ENCODE measurements at regions not wholly inside any gene's neighbourhood (a gene's known extent, or its start where the extent isn't known, plus 50 kb on each side); places are given as distances from the start of the nearest gene placed in this dataset.

GRCh38 chr20:58071298-58071697 lies 157.2 kb downstream of the ANKRD60 start:
- peaks cover 25% of the 10 kb centered on the region for H3K27me3 ChIP-seq (ENCODE audit: control insufficient read depth, insufficient read depth, low read length)
- no peak overlapping the region for H3K4me2 ChIP-seq (ENCODE audit: low read length)
- H3K4me1 ChIP-seq (ENCODE audit: control insufficient read depth, insufficient read depth, low read length): peaks cover 9% of the 10 kb centered on the region
- H3K9me3 ChIP-seq (replicated peaks; ENCODE audit: low read length): no peaks in the 10 kb centered on the region
- no peak overlapping the region for H3K9ac ChIP-seq (ENCODE audit: low read depth, low read length)
- H3K4me3 ChIP-seq (ENCODE audit: low read length): no peak overlapping the region
- no peaks in the 10 kb centered on the region for H3K36me3 ChIP-seq (ENCODE audit: insufficient read depth, low read length)

- Histone ChIP-seq H3K9me3 (replicated peaks; ENCODE audit: low read length) (no peaks in the 10 kb centered on the region), H3K27me3 (ENCODE audit: control insufficient read depth, insufficient read depth, low read length) (peaks cover 23% of the 10 kb centered on the region), H3K9ac (ENCODE audit: low read depth, low read length) (no peak overlapping the region), H3K4me3 (ENCODE audit: low read length) (no peak overlapping the region), H3K4me2 (ENCODE audit: low read length) (no peak overlapping the region), H3K36me3 (ENCODE audit: insufficient read depth, low read length) (no peaks in the 10 kb centered on the region), H3K4me1 (ENCODE audit: control insufficient read depth, insufficient read depth, low read length) (peaks cover 9% of the 10 kb centered on the region)
Measured at GRCh38 chr20:58070664-58071196, 157.7 kb downstream of the ANKRD60 start.

- H3K27me3 ChIP-seq (ENCODE audit: control insufficient read depth, insufficient read depth, low read length): peaks cover 30% of the 10 kb centered on the region
- H3K4me2 ChIP-seq (ENCODE audit: low read length): no peak overlapping the region
- H3K9ac ChIP-seq (ENCODE audit: low read depth, low read length): no peak overlapping the region
- no peaks in the 10 kb centered on the region for H3K36me3 ChIP-seq (ENCODE audit: insufficient read depth, low read length)
- no peak overlapping the region for H3K4me3 ChIP-seq (ENCODE audit: low read length)
- peaks cover 9% of the 10 kb centered on the region for H3K4me1 ChIP-seq (ENCODE audit: control insufficient read depth, insufficient read depth, low read length)
- no peaks in the 10 kb centered on the region for H3K9me3 ChIP-seq (replicated peaks; ENCODE audit: low read length)
Measured at GRCh38 chr20:58069796-58070663, 158.4 kb downstream of the ANKRD60 start.

- Histone ChIP-seq H3K36me3 (ENCODE audit: insufficient read depth, low read length) (no peaks in the 10 kb centered on the region), H3K4me1 (ENCODE audit: control insufficient read depth, insufficient read depth, low read length) (peaks cover 3% of the 10 kb centered on the region), H3K9me3 (replicated peaks; ENCODE audit: low read length) (no peaks in the 10 kb centered on the region), H3K4me3 (ENCODE audit: low read length) (no peak overlapping the region), H3K4me2 (ENCODE audit: low read length) (no peak overlapping the region), H3K27me3 (ENCODE audit: control insufficient read depth, insufficient read depth, low read length) (peaks cover 35% of the 10 kb centered on the region), H3K9ac (ENCODE audit: low read depth, low read length) (no peak overlapping the region)
Measured at GRCh38 chr20:58069207-58069606, 159.2 kb downstream of the ANKRD60 start.

GRCh38 chr20:58065508-58066361 lies 162.7 kb downstream of the ANKRD60 start:
- H3K4me1 ChIP-seq (ENCODE audit: control insufficient read depth, insufficient read depth, low read length): no peaks in the 10 kb centered on the region
- no peaks in the 10 kb centered on the region for H3K36me3 ChIP-seq (ENCODE audit: insufficient read depth, low read length)
- no peaks in the 10 kb centered on the region for H3K9me3 ChIP-seq (replicated peaks; ENCODE audit: low read length)
- no peak overlapping the region for H3K4me2 ChIP-seq (ENCODE audit: low read length)
- no peak overlapping the region for H3K9ac ChIP-seq (ENCODE audit: low read depth, low read length)
- H3K4me3 ChIP-seq (ENCODE audit: low read length): no peak overlapping the region
- peaks cover 33% of the 10 kb centered on the region for H3K27me3 ChIP-seq (ENCODE audit: control insufficient read depth, insufficient read depth, low read length)

- Histone ChIP-seq H3K9ac (ENCODE audit: low read depth, low read length) (no peak overlapping the region), H3K27me3 (ENCODE audit: control insufficient read depth, insufficient read depth, low read length) (peaks cover 30% of the 10 kb centered on the region), H3K9me3 (replicated peaks; ENCODE audit: low read length) (no peaks in the 10 kb centered on the region), H3K4me3 (ENCODE audit: low read length) (no peak overlapping the region), H3K4me2 (ENCODE audit: low read length) (no peak overlapping the region), H3K36me3 (ENCODE audit: insufficient read depth, low read length) (no peaks in the 10 kb centered on the region), H3K4me1 (ENCODE audit: control insufficient read depth, insufficient read depth, low read length) (no peaks in the 10 kb centered on the region)
Measured at GRCh38 chr20:58064411-58065010, 163.9 kb downstream of the ANKRD60 start.

GRCh38 chr20:58059260-58059544 lies 169.3 kb downstream of the ANKRD60 start:
- Histone ChIP-seq H3K9ac (ENCODE audit: low read depth, low read length) (no peak overlapping the region), H3K36me3 (ENCODE audit: insufficient read depth, low read length) (no peaks in the 10 kb centered on the region), H3K4me3 (ENCODE audit: low read length) (no peak overlapping the region), H3K4me2 (ENCODE audit: low read length) (no peak overlapping the region), H3K9me3 (replicated peaks; ENCODE audit: low read length) (no peaks in the 10 kb centered on the region), H3K27me3 (ENCODE audit: control insufficient read depth, insufficient read depth, low read length) (peaks cover 24% of the 10 kb centered on the region), H3K4me1 (ENCODE audit: control insufficient read depth, insufficient read depth, low read length) (no peaks in the 10 kb centered on the region)

GRCh38 chr20:58058421-58059259 lies 169.8 kb downstream of the ANKRD60 start:
- Histone ChIP-seq H3K4me3 (ENCODE audit: low read length) (no peak overlapping the region), H3K27me3 (ENCODE audit: control insufficient read depth, insufficient read depth, low read length) (peaks cover 26% of the 10 kb centered on the region), H3K36me3 (ENCODE audit: insufficient read depth, low read length) (no peaks in the 10 kb centered on the region)

GRCh38 chr20:58056921-58057686 lies 171.3 kb downstream of the ANKRD60 start:
- H3K4me1 ChIP-seq (ENCODE audit: control insufficient read depth, insufficient read depth, low read length): no peaks in the 10 kb centered on the region
- no peak overlapping the region for H3K4me2 ChIP-seq (ENCODE audit: low read length)
- peaks cover 26% of the 10 kb centered on the region for H3K27me3 ChIP-seq (ENCODE audit: control insufficient read depth, insufficient read depth, low read length)
- no peak overlapping the region for H3K4me3 ChIP-seq (ENCODE audit: low read length)
- no peaks in the 10 kb centered on the region for H3K36me3 ChIP-seq (ENCODE audit: insufficient read depth, low read length)
- no peak overlapping the region for H3K9ac ChIP-seq (ENCODE audit: low read depth, low read length)
- H3K9me3 ChIP-seq (replicated peaks; ENCODE audit: low read length): no peaks in the 10 kb centered on the region

More at GRCh38 chr20:58058421-58059259, 169.8 kb downstream of the ANKRD60 start:
- Histone ChIP-seq H3K4me1 (ENCODE audit: control insufficient read depth, insufficient read depth, low read length) (no peaks in the 10 kb centered on the region), H3K9ac (ENCODE audit: low read depth, low read length) (no peak overlapping the region), H3K4me2 (ENCODE audit: low read length) (no peak overlapping the region), H3K9me3 (replicated peaks; ENCODE audit: low read length) (no peaks in the 10 kb centered on the region)

- H3K27me3 ChIP-seq (ENCODE audit: control insufficient read depth, insufficient read depth, low read length): peaks cover 26% of the 10 kb centered on the region
- no peak overlapping the region for H3K4me3 ChIP-seq (ENCODE audit: low read length)
Measured at GRCh38 chr20:58056021-58056591, 172.3 kb downstream of the ANKRD60 start.

More at GRCh38 chr20:58056021-58056591, 172.3 kb downstream of the ANKRD60 start:
- Histone ChIP-seq H3K4me1 (ENCODE audit: control insufficient read depth, insufficient read depth, low read length) (no peaks in the 10 kb centered on the region), H3K4me2 (ENCODE audit: low read length) (no peak overlapping the region), H3K36me3 (ENCODE audit: insufficient read depth, low read length) (no peaks in the 10 kb centered on the region), H3K9me3 (replicated peaks; ENCODE audit: low read length) (no peaks in the 10 kb centered on the region), H3K9ac (ENCODE audit: low read depth, low read length) (no peak overlapping the region)
